HG03025 (cell line): ENCODE measurements at regions not wholly inside any gene's neighbourhood (a gene's known extent, or its start where the extent isn't known, plus 50 kb on each side); places are given as distances from the start of the nearest gene placed in this dataset.

ENCODE experiments used
- ATAC-seq: cut with Tn5 transposase; IDR thresholded peaks from one replicate; pipeline ENCODE4 v1.9.1; 2021; ENCODE audit warnings: mild to moderate bottlenecking, moderate library complexity; ENCODE audit not compliant: unreplicated experiment, low FRiP score

- ATAC-seq = no peak
Measured at GRCh38 chr12:97260786-97261185, 201.8 kb upstream of the RMST start.

GRCh38 chr12:97267166-97267565, 195.4 kb upstream of the RMST start:
- no peak for ATAC-seq

GRCh38 chr12:97267594-97268202, 194.9 kb upstream of the RMST start:
- ATAC-seq = no peak

- no peak for ATAC-seq
Measured at GRCh38 chr12:97272471-97272870, 190.1 kb upstream of the RMST start.

GRCh38 chr12:97274386-97274785, 188.2 kb upstream of the RMST start:
- no peak for ATAC-seq

- ATAC-seq = no peak
Measured at GRCh38 chr12:97275256-97275655, 187.3 kb upstream of the RMST start.

- ATAC-seq = no peak
Measured at GRCh38 chr12:97275728-97276590, 186.6 kb upstream of the RMST start.

- no peak for ATAC-seq
Measured at GRCh38 chr12:97276661-97277429, 185.8 kb upstream of the RMST start.

- no peak for ATAC-seq
Measured at GRCh38 chr12:97283297-97283696, 179.3 kb upstream of the RMST start.

- no peak for ATAC-seq
Measured at GRCh38 chr12:97288531-97288930, 174.1 kb upstream of the RMST start.

GRCh38 chr12:97292588-97292987, 170.0 kb upstream of the RMST start:
- ATAC-seq = no peak

- no peak for ATAC-seq
Measured at GRCh38 chr12:97293541-97293940, 169.1 kb upstream of the RMST start.

GRCh38 chr12:97299847-97300246, 162.8 kb upstream of the RMST start:
- ATAC-seq = no peak

- no peak for ATAC-seq
Measured at GRCh38 chr12:97300431-97300830, 162.2 kb upstream of the RMST start.

GRCh38 chr12:97300891-97301290, 161.7 kb upstream of the RMST start:
- no peak for ATAC-seq

- no peak for ATAC-seq
Measured at GRCh38 chr12:97301576-97301975, 161.0 kb upstream of the RMST start.

- no peak for ATAC-seq
Measured at GRCh38 chr12:97305651-97306050, 157.0 kb upstream of the RMST start.

- peak; percentile 99 for ATAC-seq
Measured at GRCh38 chr12:97306147-97306546, 156.5 kb upstream of the RMST start.

GRCh38 chr12:97308576-97309198, 153.9 kb upstream of the RMST start:
- no peak for ATAC-seq

- ATAC-seq = no peak
Measured at GRCh38 chr12:97309921-97310320, 152.7 kb upstream of the RMST start.

- no peak for ATAC-seq
Measured at GRCh38 chr12:97312570-97313135, 150.0 kb upstream of the RMST start.
